ENCODE measurements at regions not wholly inside any gene's neighbourhood (a gene's known extent, or its start where the extent isn't known, plus 50 kb on each side); places are given as distances from the start of the nearest gene placed in this dataset.

DNA sequence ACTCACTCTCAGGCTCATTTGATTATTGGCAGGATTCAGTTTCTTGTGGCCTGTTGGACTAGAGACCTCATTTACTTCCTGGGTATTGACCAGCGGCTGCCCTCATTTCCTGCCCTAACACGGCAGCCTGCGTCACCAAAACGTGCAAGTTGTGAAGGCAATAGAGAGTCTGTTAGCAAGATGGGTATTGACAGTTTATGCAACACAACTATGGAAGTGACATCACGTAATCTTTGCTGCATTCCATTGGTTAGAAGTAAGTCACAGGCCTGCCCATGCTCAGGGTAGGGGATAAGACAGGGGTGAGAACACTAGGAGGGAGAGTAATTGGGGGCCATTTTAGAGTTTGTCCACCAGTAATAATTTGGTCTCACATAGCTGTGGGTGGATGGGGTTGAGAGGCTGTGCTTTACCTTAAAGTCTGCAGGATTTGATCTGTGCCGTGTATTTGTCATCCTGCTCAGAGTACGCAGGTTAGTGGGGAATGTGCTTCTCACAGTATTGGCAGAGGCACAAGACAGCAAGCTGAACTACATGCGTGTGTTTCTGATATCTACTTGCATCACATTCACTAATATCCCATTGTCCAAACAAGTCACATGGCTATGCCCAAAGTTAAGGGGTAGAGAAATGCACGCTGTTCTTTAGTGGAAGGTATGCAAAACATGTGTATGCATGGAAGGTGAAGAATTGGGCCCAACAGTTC, 83.3 kb downstream of the EDEM1 start:
- no peak for ATAC-seq

DNA sequence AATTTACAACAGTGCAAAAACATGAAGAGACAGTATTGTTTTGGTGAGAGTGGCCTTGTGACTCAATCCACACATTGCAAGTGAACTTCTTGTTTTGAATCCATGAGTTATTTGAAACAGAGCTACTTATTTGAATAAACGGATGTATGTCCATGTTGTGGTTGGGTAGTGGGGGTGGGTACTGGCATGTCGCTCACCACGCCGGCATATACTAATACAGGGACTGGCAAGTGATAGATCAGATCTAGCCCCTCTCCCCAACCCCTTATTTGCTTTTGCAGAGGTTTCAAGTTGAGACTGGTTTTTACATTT, 83.8 kb downstream of the EDEM1 start:
- ATAC-seq, result no peak

More for the DNA sequence above, 83.3 kb downstream of the EDEM1 start:
- DNase-seq (ENCODE audit: low spot score), result no peak

DNA sequence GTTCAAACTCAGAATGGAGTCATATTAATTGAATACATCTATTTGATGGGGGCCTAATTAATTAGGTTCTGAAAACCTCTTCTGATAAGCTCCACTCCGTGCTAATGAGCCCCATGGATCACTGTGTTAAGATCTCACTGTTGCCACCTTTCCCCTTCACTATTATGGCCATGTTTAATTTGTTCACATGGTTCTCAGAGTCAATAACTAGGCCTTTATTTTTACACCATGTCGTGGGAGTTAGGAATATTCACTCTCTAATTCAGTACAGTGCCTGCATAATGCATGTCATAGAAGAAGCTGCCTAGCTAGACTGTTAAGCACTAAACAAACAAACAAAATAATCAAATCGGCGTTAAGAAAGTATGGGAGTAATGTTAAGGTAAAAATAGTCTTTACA, 84.9 kb downstream of the EDEM1 start:
- ATAC-seq, result no peak

More for the DNA sequence above, 83.8 kb downstream of the EDEM1 start:
- DNase-seq (ENCODE audit: low spot score), result no peak

DNA sequence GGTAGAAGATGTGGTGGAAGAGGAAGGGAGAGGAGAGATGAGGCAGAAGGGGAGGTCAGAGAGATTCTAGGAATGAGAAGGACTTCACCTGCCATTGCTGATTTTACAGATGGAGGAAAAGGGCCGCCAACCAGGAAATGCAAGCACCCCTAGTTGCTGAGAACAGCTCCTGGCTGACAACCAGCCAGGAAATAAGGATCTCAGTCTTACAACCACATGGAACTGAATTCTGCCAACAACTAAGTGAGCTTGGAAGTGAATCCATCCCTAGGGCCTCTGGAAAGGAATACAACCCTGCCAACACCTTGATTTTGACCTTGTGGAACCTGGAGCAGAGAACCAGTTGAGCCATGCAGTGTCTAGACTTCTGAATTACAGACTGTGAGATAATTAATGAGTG, 86.6 kb downstream of the EDEM1 start:
- ATAC-seq (no peak), DNase-seq (ENCODE audit: low spot score) (no peak)

More for the DNA sequence above, 84.9 kb downstream of the EDEM1 start:
- DNase-seq (ENCODE audit: low spot score), result no peak

DNA sequence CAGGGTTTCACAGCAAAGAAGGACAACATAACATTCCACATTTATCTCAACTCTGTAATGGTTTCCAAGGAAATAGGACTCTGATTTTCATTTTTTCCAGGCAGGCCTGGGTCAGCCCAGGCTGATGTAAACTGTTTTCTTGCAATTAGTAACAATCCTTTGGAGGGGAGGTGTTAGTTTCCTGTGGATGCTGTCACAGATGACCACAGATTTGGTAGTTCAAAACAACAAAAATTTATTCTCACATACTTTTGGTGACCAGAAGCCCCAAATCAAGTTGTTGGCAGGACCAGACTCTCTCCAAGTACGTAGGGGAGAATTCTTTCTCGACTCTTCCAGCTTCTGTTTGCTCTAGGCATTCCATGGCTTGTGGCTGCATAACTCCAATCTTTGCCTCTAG, 88.0 kb downstream of the EDEM1 start:
- DNase-seq (ENCODE audit: low spot score) (no peak), ATAC-seq (no peak)

DNA sequence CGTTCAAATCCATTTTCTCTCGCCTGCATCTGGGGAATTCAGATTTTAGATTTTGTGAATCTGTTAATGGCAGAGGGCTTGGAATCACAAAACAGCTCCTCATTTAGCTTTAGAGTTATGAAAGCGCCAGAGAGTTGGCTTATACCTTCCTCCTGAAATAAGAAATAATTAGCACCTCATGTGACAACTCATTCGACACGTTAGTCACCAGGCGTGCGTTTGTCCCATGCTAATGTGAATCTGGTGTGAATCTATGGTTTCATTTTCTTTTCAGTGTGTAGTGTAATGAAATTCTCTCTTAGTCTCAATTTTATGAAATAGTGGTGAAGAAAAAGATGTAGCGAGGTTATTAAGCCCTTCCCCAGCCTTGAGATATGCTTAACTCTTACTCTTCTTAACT, 89.4 kb downstream of the EDEM1 start:
- ATAC-seq (no peak), DNase-seq (ENCODE audit: low spot score) (no peak)

DNA sequence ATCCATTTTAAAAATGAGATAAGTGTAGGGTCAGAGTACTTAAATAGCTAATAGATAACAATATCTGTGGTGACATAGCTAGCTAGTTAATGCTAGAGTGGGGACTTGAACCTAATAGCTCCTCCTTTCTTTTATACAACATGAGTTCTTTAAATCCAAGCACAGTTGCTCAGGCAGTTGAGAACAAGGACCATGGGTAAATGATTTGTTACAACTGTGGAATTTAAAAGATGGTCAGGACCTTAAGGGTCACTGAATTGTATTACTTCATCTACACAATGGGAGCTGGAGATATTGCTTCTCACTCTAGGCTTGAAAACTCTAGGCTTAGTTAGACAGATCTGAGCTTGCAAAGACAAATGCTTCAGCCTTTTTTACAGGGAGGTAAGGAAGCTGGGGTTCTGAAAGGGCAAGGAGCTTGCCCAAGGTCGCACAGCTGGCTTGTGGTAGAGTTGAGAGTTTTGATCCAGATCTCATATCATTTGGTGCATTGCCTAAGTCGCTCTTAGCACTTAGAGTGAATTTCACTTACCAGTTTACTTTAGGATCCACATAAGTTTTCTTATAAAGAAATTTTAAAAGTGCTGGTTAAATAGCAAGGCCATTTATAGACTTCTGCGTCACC, 90.2 kb downstream of the EDEM1 start:
- no peak for DNase-seq (ENCODE audit: low spot score)
- no peak for ATAC-seq

DNA sequence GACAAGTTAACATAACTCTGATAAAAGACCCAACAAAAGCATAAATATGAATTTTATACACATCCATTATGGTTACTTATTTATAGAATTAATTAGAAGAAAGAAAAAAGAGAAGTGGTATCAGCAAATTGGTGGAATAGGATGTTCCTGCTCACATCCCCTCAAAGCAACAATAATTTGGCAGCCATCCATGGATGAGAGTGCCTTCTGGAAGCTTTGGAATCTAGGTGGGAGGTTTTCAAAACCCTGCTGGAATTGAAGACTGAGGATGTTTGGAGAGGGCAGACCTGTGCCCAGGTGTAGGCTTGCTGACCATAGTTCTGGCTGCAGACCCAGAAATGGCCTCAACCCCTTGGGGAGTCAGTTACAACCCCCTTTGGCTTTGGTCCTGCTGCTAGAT, 91.2 kb downstream of the EDEM1 start:
- ATAC-seq (no peak), DNase-seq (ENCODE audit: low spot score) (no peak)

DNA sequence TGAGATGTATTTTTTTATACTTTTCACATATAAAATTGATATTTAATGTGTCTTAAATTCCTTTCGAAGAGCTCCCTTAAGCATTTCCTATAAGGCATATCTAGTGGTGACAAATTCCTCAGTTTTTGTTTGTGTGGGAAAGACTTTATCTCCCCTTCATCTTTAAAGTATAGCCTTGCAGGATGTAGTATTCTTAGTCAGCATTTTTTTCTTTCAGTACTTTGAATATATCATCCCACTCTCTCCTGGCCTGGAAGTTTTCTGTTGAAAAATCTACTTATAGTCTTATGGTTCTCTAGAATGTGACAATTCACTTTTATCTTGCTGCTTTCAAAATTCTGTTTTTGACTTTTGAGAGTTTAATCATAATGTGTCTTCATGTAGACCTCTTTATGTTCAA, 95.2 kb downstream of the EDEM1 start:
- ATAC-seq (no peak), DNase-seq (ENCODE audit: low spot score) (no peak)

DNA sequence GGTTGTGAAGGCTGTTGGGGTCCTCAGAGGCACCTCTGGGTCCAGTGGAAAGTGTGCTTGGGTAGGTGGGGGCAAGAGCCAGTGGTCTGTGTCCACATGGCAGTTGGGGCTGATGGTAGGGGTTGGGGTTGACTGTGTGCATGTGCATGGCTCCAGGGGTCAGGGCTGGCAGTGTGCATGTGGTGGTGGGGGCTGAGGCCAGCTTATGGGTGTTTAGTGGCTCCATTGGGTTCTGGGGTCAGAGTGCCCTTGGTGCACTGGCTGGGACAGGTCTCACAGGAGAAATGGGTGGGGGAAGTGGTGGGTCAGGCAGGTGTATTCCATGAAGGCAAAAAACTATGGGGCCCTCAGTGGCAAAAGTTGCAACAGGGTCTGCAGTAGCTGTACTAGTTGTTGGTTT, 97.9 kb downstream of the EDEM1 start:
- ATAC-seq (no peak), DNase-seq (ENCODE audit: low spot score) (no peak)

DNA sequence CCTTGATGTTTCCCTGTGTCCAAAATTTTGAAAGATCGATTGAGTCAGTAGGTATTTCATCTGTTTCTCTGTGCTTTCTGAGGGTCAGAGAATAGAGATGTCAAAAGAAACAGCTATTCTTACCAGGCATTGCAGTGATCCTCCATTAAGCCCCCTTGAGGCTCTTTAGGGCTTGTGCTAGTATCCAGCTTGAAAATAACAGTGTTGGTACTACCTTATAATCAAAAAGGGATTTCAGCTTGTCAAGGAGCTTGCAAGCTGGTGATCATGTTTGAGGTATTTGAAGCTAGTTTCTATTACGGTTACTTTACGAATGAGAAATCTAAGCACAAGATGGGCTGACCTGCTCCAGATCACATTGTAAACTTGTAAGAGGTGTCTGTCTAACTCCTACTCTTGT, 103.4 kb downstream of the EDEM1 start:
- DNase-seq (ENCODE audit: low spot score) (no peak), ATAC-seq (no peak)

DNA sequence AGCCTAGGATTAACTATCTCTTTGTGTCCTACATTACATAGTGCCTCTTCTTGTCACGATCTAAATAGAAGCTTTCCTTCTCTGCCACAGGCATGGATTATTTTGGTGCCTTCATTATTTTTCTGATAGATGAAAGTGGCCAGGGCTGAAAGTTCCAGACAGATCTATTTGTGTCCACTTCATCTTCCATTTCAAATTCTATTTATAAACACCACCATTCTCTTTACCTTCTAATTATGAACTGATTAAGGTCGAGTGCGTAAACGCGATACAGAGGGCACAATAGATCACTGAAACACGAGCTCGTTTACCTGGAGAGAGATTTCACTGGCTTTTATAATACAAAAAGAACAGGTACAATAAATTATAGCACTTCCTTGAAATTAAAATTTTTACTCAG, 105.0 kb downstream of the EDEM1 start:
- ATAC-seq, result no peak
- DNase-seq (ENCODE audit: low spot score), result no peak

DNA sequence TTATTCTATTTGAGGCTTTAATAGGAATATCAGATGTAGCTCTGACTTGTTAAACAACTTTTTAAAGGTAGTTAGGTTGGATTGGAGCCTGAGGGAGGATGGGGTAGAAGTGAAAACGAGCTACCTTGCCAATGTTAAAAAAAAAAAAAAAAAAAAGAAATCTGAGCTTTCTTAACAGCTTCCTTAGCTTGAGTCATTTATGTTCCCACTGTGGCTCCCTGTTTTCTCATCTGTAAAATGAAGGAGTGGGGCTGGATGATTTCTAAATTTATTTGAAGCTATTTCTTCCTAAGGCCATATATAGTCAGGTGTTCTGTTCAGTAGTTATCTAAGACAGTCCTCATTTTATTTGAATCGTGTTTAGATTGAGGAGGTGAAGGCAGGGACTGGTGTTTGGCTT, 105.7 kb downstream of the EDEM1 start:
- DNase-seq (ENCODE audit: low spot score) (no peak), ATAC-seq (no peak)

DNA sequence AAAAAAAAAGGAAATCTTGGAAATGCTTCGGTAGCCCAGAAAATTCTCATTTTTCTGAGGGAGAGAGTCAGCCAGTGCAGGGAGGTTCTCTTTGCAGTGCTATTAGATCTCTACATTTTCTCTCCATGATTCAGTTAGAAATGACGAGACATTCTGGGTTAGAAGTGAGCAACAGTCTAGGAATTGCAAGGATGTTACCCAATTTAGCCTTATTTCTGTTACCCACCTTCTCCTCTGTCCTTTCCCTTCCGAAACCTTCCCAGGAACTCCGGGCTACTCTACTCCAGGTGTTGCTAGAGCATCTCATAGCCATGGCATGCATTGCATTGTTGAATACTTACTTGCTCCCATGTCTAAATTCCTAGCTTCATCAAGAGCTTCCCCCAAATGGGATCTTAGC, 106.8 kb downstream of the EDEM1 start:
- ATAC-seq (no peak), DNase-seq (ENCODE audit: low spot score) (no peak)

DNA sequence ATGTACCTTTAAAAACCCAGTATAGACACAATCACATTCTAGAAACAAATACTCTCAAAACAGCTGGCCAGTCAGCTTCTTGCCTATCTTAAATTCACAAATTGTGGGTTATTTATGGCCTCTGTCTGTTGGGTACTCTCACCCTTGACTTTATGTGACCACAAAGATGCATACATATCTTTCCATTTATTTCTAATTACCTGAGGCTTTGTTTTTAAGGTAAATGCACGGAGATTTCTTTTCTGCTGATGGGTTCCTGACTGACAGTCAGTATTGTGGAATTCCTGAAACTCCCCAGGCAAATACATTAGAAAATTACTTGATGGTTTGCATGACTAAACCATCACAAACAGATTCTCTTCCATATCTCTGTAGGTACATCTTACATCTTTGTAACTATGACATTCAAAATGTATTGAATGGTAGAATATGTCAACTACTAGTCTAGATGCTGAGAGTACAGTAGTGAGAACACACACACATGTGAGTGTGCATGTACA, 107.7 kb downstream of the EDEM1 start:
- no peak for ATAC-seq
- no peak for DNase-seq (ENCODE audit: low spot score)

DNA sequence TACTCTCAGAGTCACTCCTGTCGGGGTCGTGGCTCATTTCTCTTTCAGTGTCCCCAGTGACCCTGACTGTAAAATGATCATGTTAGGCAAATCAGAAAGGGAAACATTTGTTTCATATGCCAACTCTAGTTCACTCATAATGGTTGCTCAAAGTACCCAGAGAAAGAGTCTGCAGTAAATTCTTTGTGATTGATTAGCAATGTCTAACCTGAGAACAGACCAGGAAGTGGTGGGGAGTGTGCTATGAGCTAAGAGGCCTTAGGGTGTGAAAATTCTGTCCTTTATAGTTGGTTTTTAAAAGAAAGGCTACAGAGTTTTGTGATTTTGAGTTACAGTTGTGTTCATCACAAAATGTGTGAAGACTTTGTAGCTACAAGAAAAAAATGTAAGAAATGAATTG, 108.9 kb downstream of the EDEM1 start:
- DNase-seq (ENCODE audit: low spot score) (no peak), ATAC-seq (no peak)

DNA sequence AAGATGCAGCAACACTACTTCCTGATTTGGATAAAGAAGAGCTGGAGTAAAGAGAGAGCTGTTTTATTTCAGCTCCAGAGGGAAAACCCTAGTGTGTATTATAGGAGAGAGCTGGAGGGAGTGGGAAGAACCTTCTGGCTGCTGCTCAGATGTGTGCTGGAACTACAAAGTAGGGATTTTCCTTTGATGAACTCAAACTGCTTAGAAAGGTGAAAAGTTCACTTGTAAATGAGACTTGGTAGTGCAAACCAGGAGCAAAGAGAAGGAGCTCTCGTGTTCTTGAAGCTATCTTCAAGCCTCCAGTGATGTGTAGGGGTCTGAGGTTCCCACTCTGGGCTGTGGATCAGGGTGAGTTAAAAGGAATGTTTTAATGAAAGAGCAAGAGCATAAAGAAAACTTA, 110.4 kb downstream of the EDEM1 start:
- no peak for ATAC-seq

DNA sequence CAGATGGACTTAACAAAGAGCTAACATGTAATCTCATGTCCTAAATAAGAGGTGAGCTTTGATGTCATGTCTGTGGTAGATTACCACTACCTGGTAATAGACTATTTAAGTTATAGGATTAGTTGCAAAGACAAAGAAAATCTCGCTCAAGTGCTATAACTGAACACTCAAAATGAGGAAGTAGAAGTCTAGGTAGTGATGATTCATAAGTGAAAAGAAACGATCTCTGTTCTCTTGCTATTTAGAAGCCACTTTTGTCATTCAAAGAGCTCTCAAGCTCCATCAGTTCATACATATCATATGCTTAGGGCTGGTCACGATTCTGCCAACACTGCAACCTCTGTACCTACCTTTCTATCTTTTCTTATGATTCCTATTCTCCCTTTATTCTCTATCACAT, 110.9 kb downstream of the EDEM1 start:
- no peak for ATAC-seq
- no peak for DNase-seq (ENCODE audit: low spot score)

More for the DNA sequence above, 110.4 kb downstream of the EDEM1 start:
- no peak for DNase-seq (ENCODE audit: low spot score)

DNA sequence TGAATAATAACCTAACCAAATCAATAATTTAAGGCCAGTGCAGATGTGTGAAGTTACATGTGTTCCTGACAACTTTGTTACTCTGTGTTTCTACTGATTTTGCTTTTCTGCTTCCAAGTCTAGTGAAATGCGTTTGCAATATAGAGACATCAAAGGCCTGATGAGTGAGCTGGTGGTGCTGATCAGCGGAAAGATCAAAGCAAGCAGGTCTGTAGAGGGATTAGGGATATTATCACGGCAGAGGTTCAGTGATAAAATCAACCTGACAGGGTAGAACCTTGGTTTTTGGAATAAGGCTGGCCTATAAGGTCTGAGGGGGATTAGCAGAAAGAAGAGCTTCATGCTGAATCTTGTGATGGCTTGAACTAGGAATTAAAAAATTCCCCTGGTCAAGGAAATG, 111.7 kb downstream of the EDEM1 start:
- no peak for ATAC-seq

DNA sequence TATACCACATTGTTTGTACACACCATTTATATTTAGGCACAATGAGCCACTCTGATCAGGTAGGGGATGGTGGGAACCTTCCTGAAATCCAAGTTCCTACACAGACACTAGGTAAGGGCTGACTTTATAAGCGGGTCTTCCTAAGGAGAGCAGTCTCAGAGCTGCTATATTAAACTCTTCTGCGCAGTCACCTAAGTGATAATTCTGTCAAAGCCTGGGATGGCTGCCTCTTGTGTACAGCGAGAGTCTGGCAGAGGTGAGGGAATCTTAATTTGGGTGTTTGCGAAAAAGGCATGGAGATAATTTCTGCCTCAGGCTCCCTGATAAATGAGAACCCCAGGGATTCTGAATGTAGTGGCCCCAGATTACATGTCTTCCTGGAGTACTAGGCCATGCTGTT, 113.1 kb downstream of the EDEM1 start:
- ATAC-seq (no peak), DNase-seq (ENCODE audit: low spot score) (no peak)

More for the DNA sequence above, 111.7 kb downstream of the EDEM1 start:
- no peak for DNase-seq (ENCODE audit: low spot score)

DNA sequence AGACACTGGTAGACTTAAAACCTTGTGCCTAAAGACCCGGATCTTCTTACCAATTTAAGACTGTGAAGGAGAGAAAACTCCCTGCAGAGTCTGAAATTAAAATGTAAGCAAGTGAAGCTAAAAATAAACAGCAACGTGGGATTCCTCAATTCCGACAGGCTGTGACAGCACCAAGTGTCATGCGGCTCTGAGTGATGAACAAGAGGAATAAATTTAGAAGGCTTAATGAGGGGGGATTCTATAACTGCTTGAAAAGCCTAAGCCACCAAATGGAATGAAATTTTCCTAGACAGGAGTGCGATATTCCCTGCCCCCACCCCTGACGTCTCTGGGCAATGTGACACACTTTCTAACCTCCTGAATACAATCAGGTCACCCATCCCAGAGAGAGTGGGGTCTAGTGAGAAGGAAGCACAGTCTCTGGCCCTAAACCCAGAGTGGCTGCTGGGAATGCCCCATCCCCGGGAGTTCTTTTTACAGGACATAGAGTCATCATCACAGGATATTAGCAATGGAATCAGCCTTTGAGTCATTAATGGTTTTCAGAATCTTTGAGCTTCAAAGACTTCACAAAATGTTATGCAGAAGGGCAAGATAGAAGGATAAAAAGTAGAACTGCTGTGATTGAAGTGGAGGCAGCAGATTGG, 114.3 kb downstream of the EDEM1 start:
- ATAC-seq (no peak), DNase-seq (ENCODE audit: low spot score) (no peak)

DNA sequence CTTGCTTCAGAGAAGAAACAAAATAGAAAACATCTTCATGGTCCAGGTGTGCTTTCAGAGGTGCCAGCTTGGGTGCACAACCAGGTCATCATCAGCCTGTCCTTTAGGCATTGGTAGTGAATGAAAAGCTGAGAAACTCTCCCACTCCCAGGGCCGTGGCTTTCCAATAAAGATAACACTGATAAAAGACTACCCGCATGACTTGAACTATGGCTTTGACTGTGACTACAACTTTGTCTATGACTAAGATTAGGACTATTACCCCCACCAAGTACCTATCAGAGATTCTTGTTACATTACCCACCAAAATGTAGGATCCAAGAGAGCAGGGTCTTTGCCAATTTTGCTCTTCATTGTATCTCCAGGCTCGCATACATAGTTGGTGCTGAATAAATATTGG, 115.2 kb downstream of the EDEM1 start:
- ATAC-seq (no peak), DNase-seq (ENCODE audit: low spot score) (no peak)
